Uterus (tissue), 3 donors: ENCODE measurements at regions not wholly inside any gene's neighbourhood (a gene's known extent, or its start where the extent isn't known, plus 50 kb on each side); places are given as distances from the start of the nearest gene placed in this dataset.

Source experiments
- DNase-seq, 2 donors: peaks; one replicate each; pipeline ENCODE4 v3.0.0-alpha.2; 2019 to 2020
- H3K27ac ChIP-seq, 2 donors: fragments of 200-600 bp; sonication (generic); 1 replicate in 1 of 2; 2 replicates in 1 of 2; pipeline ENCODE4 v1.5.1; 2016 to 2018
- H3K27me3 ChIP-seq, 2 donors: fragments of 200-600 bp; sonication (generic); one replicate each; pipeline ENCODE4 v1.5.1; 2018 to 2019; ENCODE audit warnings: control low read depth in 1 of 2
- H3K36me3 ChIP-seq, 2 donors: fragments of 200-600 bp; sonication (generic); one replicate each; pipeline ENCODE4 v1.5.1; 2019; ENCODE audit warnings: control low read depth in 1 of 2
- H3K4me1 ChIP-seq, 2 donors: fragments of 200-600 bp; sonication (generic); one replicate each; pipeline ENCODE4 v1.5.1; 2018 to 2019; ENCODE audit warnings: control low read depth in 1 of 2
- H3K4me3 ChIP-seq, 2 donors: fragments of 200-600 bp; sonication (generic); 1 replicate in 1 of 2; 2 replicates in 1 of 2; pipeline ENCODE4 v1.5.1; 2018 to 2019; ENCODE audit warnings: mild to moderate bottlenecking in 1 of 2
- H3K9me3 ChIP-seq, 2 donors: fragments of 200-600 bp; sonication (generic); one replicate each; pipeline ENCODE4 v1.5.1; 2019; ENCODE audit warnings: control low read depth in 1 of 2
- CTCF ChIP-seq, 4 experiments: fragments of 200-600 bp in 2 of 4; fragments of 450-650 bp in 2 of 4; sonication (generic) in 2 of 4; IDR thresholded peaks; one replicate each; pipeline ENCODE4 v1.5.1; 2016 to 2019; ENCODE audit warnings: antibody characterized with exemption in 4 of 4, mild to moderate bottlenecking in 2 of 4, moderate library complexity in 1 of 4
- POLR2A ChIP-seq, 2 donors: fragments of 450-650 bp; IDR thresholded peaks; one replicate each; pipeline ENCODE4 v1.6.1; 2016; ENCODE audit warnings: antibody characterized with exemption in 2 of 2, mild to moderate bottlenecking in 1 of 2, moderate library complexity in 1 of 2
- intact Hi-C: fragments of 100-400 bp; cut with DNase I; formaldehyde crosslinking; loops from one replicate; pipeline ENCODE4 v1.15.1; 2023; ENCODE audit warnings: low total_unique reads
- donor health status: DM: yes; HTN: yes; CAD: no.

GRCh38 chr1:232462213-232462612, 167.7 kb downstream of the SIPA1L2 start:
- no peak for DNase-seq
- no peaks in the 10 kb centered on the region for H3K9me3 ChIP-seq
- H3K27ac ChIP-seq: no peak overlapping the region
- no peak for TF ChIP-seq POLR2A (IDR thresholded peaks at IDR 0.05)
- no peak for TF ChIP-seq CTCF (IDR thresholded peaks at IDR 0.05)
- no peak overlapping the region for H3K4me3 ChIP-seq
- no peaks in the 10 kb centered on the region for H3K4me1 ChIP-seq
- H3K36me3 ChIP-seq: no peaks in the 10 kb centered on the region
- H3K27me3 ChIP-seq: no peaks in the 10 kb centered on the region
- intact Hi-C loops: no loop called here

DNA sequence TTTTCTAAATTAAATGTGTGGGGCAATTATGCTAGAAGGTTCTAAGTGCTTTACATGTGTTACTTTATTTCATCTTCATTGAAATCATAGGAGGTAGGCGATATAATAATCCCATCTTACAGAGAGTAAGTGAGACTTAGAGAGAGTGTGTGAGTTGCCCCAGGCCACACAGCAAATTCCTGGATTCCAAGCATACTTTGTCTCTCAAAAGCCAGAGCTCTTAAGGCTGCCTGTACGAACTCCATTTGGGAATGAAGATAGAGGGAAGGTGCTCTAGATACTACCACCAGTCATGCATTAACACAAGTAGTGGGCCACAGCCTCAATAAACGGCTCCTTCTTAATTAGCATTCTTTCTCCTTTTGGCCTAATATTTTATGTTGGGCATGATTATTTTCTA, 170.1 kb downstream of the SIPA1L2 start:
- Histone ChIP-seq H3K27ac (no peak overlapping the region), H3K4me1 (no peaks in the 10 kb centered on the region), H3K9me3 (no peaks in the 10 kb centered on the region), H3K4me3 (no peak overlapping the region), H3K36me3 (no peaks in the 10 kb centered on the region), H3K27me3 (no peaks in the 10 kb centered on the region)
- no peak for TF ChIP-seq POLR2A (IDR thresholded peaks at IDR 0.05)
- no peak for TF ChIP-seq CTCF (IDR thresholded peaks at IDR 0.05)
- no peak for DNase-seq
- intact Hi-C loops: no loop called here

DNA sequence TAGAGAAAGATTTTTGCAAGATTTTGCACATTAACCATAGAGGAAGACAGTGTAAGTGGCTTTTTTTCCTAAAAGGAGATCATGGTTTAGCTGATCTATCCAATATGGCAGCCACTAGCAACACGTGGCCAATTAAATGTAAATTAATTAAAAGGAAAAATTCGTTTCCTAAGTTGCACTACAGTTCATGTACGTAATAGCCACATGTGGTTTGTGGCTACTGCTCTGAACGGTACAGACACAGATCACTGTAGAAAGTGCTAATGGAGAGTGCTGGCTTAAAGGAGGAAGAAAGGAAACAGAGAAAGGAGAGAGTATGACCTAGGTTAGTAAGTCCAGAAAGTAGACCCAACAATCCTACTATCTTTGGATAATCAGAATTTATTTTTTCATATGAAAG, 170.8 kb downstream of the SIPA1L2 start:
- no peak overlapping the region for H3K27ac ChIP-seq
- TF ChIP-seq POLR2A (IDR thresholded peaks at IDR 0.05) (no peak), CTCF (IDR thresholded peaks at IDR 0.05) (no peak)
- H3K36me3 ChIP-seq: no peaks in the 10 kb centered on the region
- H3K4me1 ChIP-seq: no peaks in the 10 kb centered on the region
- no peaks in the 10 kb centered on the region for H3K27me3 ChIP-seq
- DNase-seq: no peak
- intact Hi-C loops: no loop called here
- H3K4me3 ChIP-seq: no peak overlapping the region
- no peaks in the 10 kb centered on the region for H3K9me3 ChIP-seq

DNA sequence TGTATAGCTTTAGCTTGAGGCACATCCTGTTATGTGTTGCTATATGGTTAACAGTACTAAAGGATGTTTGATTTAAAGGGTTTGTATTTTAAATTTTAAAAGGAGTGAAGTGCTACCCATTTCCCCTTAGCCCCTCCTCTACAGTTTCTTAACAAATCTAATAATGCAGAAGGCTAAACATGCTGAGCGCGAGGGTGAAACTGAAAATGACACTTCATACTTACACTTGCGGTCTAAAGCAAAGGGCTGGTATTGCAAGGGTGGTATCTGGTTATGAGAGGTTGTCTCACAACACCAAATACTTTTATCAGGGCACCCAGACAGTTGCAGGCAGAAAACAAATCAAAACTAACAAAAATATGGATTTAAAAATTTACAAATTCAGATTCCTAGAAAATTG, 172.3 kb downstream of the SIPA1L2 start:
- H3K36me3 ChIP-seq: no peaks in the 10 kb centered on the region
- H3K4me1 ChIP-seq: no peaks in the 10 kb centered on the region
- no peak overlapping the region for H3K4me3 ChIP-seq
- H3K27me3 ChIP-seq: no peaks in the 10 kb centered on the region
- TF ChIP-seq CTCF (IDR thresholded peaks at IDR 0.05): no peak
- no peak for TF ChIP-seq POLR2A (IDR thresholded peaks at IDR 0.05)
- intact Hi-C loops: no loop called here
- H3K27ac ChIP-seq: no peak overlapping the region
- DNase-seq: no peak
- no peaks in the 10 kb centered on the region for H3K9me3 ChIP-seq

- intact Hi-C loops: no loop called here
- Histone ChIP-seq H3K36me3 (no peaks in the 10 kb centered on the region), H3K4me3 (no peak overlapping the region), H3K9me3 (no peaks in the 10 kb centered on the region), H3K27me3 (no peaks in the 10 kb centered on the region), H3K4me1 (no peaks in the 10 kb centered on the region), H3K27ac (no peak overlapping the region)
- no peak for DNase-seq
- TF ChIP-seq CTCF (IDR thresholded peaks at IDR 0.05) (no peak), POLR2A (IDR thresholded peaks at IDR 0.05) (no peak)
Observed at GRCh38 chr1:232456714-232457113, 173.2 kb downstream of the SIPA1L2 start.
